IPS-18a (cell line): ENCODE measurements at regions not wholly inside any gene's neighbourhood (a gene's known extent, or its start where the extent isn't known, plus 50 kb on each side); places are given as distances from the start of the nearest gene placed in this dataset.
"Not testable (repeated sequence)": the region's sequence is repeated elsewhere in the genome, so short reads cannot be mapped to it uniquely, and the experiment has no call there.

Source experiments
- H3K27ac ChIP-seq: one replicate; pipeline ENCODE4 v1.5.1; 2013; ENCODE audit warnings: low read length
- H3K27me3 ChIP-seq: one replicate; pipeline ENCODE4 v1.6.1; 2013; ENCODE audit warnings: mild to moderate bottlenecking, low read length; ENCODE audit not compliant: control insufficient read depth, insufficient read depth
- H3K36me3 ChIP-seq: one replicate; pipeline ENCODE4 v1.6.1; 2013; ENCODE audit warnings: low read depth, low read length; ENCODE audit not compliant: control insufficient read depth
- H3K4me1 ChIP-seq: one replicate; pipeline ENCODE4 v1.6.1; 2013; ENCODE audit warnings: low read depth, low read length; ENCODE audit not compliant: control insufficient read depth
- H3K4me3 ChIP-seq: one replicate; pipeline ENCODE4 v1.5.1; 2013; ENCODE audit warnings: low read length
- H3K9ac ChIP-seq: one replicate; pipeline ENCODE4 v1.6.1; 2013; ENCODE audit warnings: mild to moderate bottlenecking, low read length, moderate library complexity
- H3K9me3 ChIP-seq: one replicate; pipeline ENCODE4 v1.6.1; 2013; ENCODE audit warnings: low read depth, low read length; ENCODE audit not compliant: control insufficient read depth

- no peak overlapping the region for H3K27ac ChIP-seq
- H3K4me1 ChIP-seq = no peaks in the 10 kb centered on the region
- peaks cover 18% of the 10 kb centered on the region for H3K9me3 ChIP-seq
- no peaks in the 10 kb centered on the region for H3K27me3 ChIP-seq
- no peak overlapping the region for H3K9ac ChIP-seq
- H3K4me3 ChIP-seq = no peak overlapping the region
- H3K36me3 ChIP-seq = no peaks in the 10 kb centered on the region
Measured at GRCh38 chr12:127822809-127823411, 444.1 kb upstream of the TMEM132C start.

- Histone ChIP-seq H3K9me3 (peaks cover 18% of the 10 kb centered on the region), H3K27ac (no peak overlapping the region), H3K4me3 (no peak overlapping the region), H3K27me3 (no peaks in the 10 kb centered on the region), H3K4me1 (no peaks in the 10 kb centered on the region), H3K9ac (no peak overlapping the region), H3K36me3 (no peaks in the 10 kb centered on the region)
Measured at GRCh38 chr12:127823801-127824200, 443.2 kb upstream of the TMEM132C start.

- no peaks in the 10 kb centered on the region for H3K36me3 ChIP-seq
- H3K9me3 ChIP-seq = peaks cover 17% of the 10 kb centered on the region
Measured at GRCh38 chr12:127829281-127830064, 437.5 kb upstream of the TMEM132C start.

GRCh38 chr12:127830065-127830460, 436.9 kb upstream of the TMEM132C start:
- Histone ChIP-seq H3K27me3 (no peaks in the 10 kb centered on the region), H3K9me3 (peaks cover 15% of the 10 kb centered on the region), H3K4me1 (no peaks in the 10 kb centered on the region), H3K9ac (no peak overlapping the region), H3K27ac (no peak overlapping the region), H3K4me3 (no peak overlapping the region), H3K36me3 (no peaks in the 10 kb centered on the region)

More at GRCh38 chr12:127829281-127830064, 437.5 kb upstream of the TMEM132C start:
- H3K4me1 ChIP-seq = no peaks in the 10 kb centered on the region
- no peak overlapping the region for H3K27ac ChIP-seq
- no peaks in the 10 kb centered on the region for H3K27me3 ChIP-seq
- no peak overlapping the region for H3K4me3 ChIP-seq
- no peak overlapping the region for H3K9ac ChIP-seq

- H3K27me3 ChIP-seq = no peaks in the 10 kb centered on the region
- no peaks in the 10 kb centered on the region for H3K4me1 ChIP-seq
- H3K27ac ChIP-seq = no peak overlapping the region
- H3K4me3 ChIP-seq = no peak overlapping the region
- peaks cover 14% of the 10 kb centered on the region for H3K9me3 ChIP-seq
- H3K9ac ChIP-seq = no peak overlapping the region
- H3K36me3 ChIP-seq = no peaks in the 10 kb centered on the region
Measured at GRCh38 chr12:127830730-127831129, 436.2 kb upstream of the TMEM132C start.

- Histone ChIP-seq H3K27ac (no peak overlapping the region), H3K36me3 (no peaks in the 10 kb centered on the region), H3K9ac (no peak overlapping the region), H3K4me1 (no peaks in the 10 kb centered on the region), H3K27me3 (no peaks in the 10 kb centered on the region), H3K4me3 (no peak overlapping the region), H3K9me3 (peaks cover 7% of the 10 kb centered on the region)
Measured at GRCh38 chr12:127832172-127832571, 434.8 kb upstream of the TMEM132C start.

GRCh38 chr12:127836802-127837201, 430.2 kb upstream of the TMEM132C start:
- H3K27me3 ChIP-seq, H3K4me3 ChIP-seq, H3K4me1 ChIP-seq, H3K27ac ChIP-seq, H3K9ac ChIP-seq, H3K36me3 ChIP-seq: not testable (repeated sequence)
- H3K9me3 ChIP-seq = peaks cover 10% of the 10 kb centered on the region

- Histone ChIP-seq H3K4me1 (no peaks in the 10 kb centered on the region), H3K27ac (no peak overlapping the region), H3K4me3 (no peak overlapping the region), H3K9ac (no peak overlapping the region), H3K27me3 (no peaks in the 10 kb centered on the region), H3K9me3 (peaks cover 21% of the 10 kb centered on the region), H3K36me3 (no peaks in the 10 kb centered on the region)
Measured at GRCh38 chr12:127857661-127858060, 409.3 kb upstream of the TMEM132C start.

- Histone ChIP-seq H3K4me1 (no peaks in the 10 kb centered on the region), H3K9ac (no peak overlapping the region), H3K27ac (no peak overlapping the region), H3K36me3 (no peaks in the 10 kb centered on the region), H3K9me3 (peaks cover 24% of the 10 kb centered on the region), H3K4me3 (no peak overlapping the region), H3K27me3 (no peaks in the 10 kb centered on the region)
Measured at GRCh38 chr12:127860536-127860935, 406.4 kb upstream of the TMEM132C start.

GRCh38 chr12:127861406-127861805, 405.6 kb upstream of the TMEM132C start:
- Histone ChIP-seq H3K4me3 (no peak overlapping the region), H3K27ac (no peak overlapping the region), H3K27me3 (no peaks in the 10 kb centered on the region), H3K4me1 (no peaks in the 10 kb centered on the region), H3K9ac (no peak overlapping the region), H3K9me3 (peaks cover 17% of the 10 kb centered on the region), H3K36me3 (no peaks in the 10 kb centered on the region)

GRCh38 chr12:127873306-127873705, 393.7 kb upstream of the TMEM132C start:
- Histone ChIP-seq H3K27me3 (no peaks in the 10 kb centered on the region), H3K9me3 (peaks cover 3% of the 10 kb centered on the region), H3K9ac (no peak overlapping the region), H3K4me3 (no peak overlapping the region), H3K4me1 (no peaks in the 10 kb centered on the region), H3K36me3 (no peaks in the 10 kb centered on the region), H3K27ac (no peak overlapping the region)
